DND-41 (cell line): ENCODE measurements at regions not wholly inside any gene's neighbourhood (a gene's known extent, or its start where the extent isn't known, plus 50 kb on each side); places are given as distances from the start of the nearest gene placed in this dataset.

Experiments used
- ATAC-seq: fragments of 200-7000 bp; cut with Tn5 transposase; 3 replicates; pipeline ENCODE4 v1.9.1; 2021; ENCODE audit warnings: low read depth; ENCODE audit not compliant: insufficient read depth
- DNase-seq: peaks from one replicate; pipeline ENCODE4 v3.0.0-alpha.2; 2020
- H2AFZ ChIP-seq: 2 replicates; pipeline ENCODE4 v1.6.0; 2012; ENCODE audit warnings: low read depth, low read length
- H3K27ac ChIP-seq: 2 replicates; pipeline ENCODE4 v1.5.1; 2012; ENCODE audit warnings: low read length, inconsistent platforms
- H3K27me3 ChIP-seq: fragments of 200-600 bp; sonication (generic); 2 replicates; pipeline ENCODE4 v1.6.0; 2012; ENCODE audit warnings: low read length, mild to moderate bottlenecking, inconsistent platforms; ENCODE audit not compliant: insufficient read depth, poor library complexity
- H3K36me3 ChIP-seq: 2 replicates; pipeline ENCODE4 v1.5.1; 2012; ENCODE audit warnings: low read length, inconsistent platforms; ENCODE audit not compliant: insufficient read depth
- H3K4me1 ChIP-seq: 2 replicates; pipeline ENCODE4 v1.5.1; 2012; ENCODE audit warnings: mild to moderate bottlenecking, low read length; ENCODE audit not compliant: insufficient read depth
- H3K4me2 ChIP-seq: 2 replicates; pipeline ENCODE4 v1.6.0; 2012; ENCODE audit warnings: mild to moderate bottlenecking, moderate library complexity, low read length, inconsistent platforms; ENCODE audit not compliant: insufficient read depth
- H3K4me3 ChIP-seq, 2 experiments: fragments of 200-600 bp in 1 of 2; shearing (Covaris generic) in 1 of 2; 2 replicates each; pipeline ENCODE4 v1.5.1; 2012 to 2016; ENCODE audit warnings: inconsistent platforms in 2 of 2, low read length in 2 of 2, mild to moderate bottlenecking in 2 of 2, low read depth in 1 of 2, moderate library complexity in 1 of 2
- H3K79me2 ChIP-seq: 2 replicates; pipeline ENCODE4 v1.6.0; 2012; ENCODE audit warnings: low read length, inconsistent platforms; ENCODE audit not compliant: insufficient read depth
- H3K9ac ChIP-seq: 2 replicates; pipeline ENCODE4 v1.6.0; 2012; ENCODE audit warnings: low read depth, mild to moderate bottlenecking, inconsistent platforms, low read length, moderate library complexity
- H3K9me3 ChIP-seq: 2 replicates; pipeline ENCODE4 v1.5.1; 2012; ENCODE audit warnings: low read length, moderate library complexity, mild to moderate bottlenecking, inconsistent platforms; ENCODE audit not compliant: insufficient read depth, severe bottlenecking
- H4K20me1 ChIP-seq: 2 replicates; pipeline ENCODE4 v1.6.0; 2012; ENCODE audit warnings: low read length; ENCODE audit not compliant: insufficient read depth
- CTCF ChIP-seq: IDR thresholded peaks from 2 replicates; pipeline ENCODE4 v1.5.1; 2012; ENCODE audit warnings: borderline replicate concordance, low read length, moderate library complexity, mild to moderate bottlenecking; ENCODE audit not compliant: poor library complexity, severe bottlenecking; ENCODE audit errors: extremely low read depth
- EZH2 ChIP-seq: IDR thresholded peaks from 3 replicates; pipeline ENCODE4 v1.6.1; 2012; ENCODE audit warnings: borderline replicate concordance, low read depth, mild to moderate bottlenecking, moderate library complexity, low read length, inconsistent platforms; ENCODE audit not compliant: severe bottlenecking

- H3K9ac ChIP-seq = no peak overlapping the region
- DNase-seq = peak; percentile 70
- H3K27ac ChIP-seq = no peak overlapping the region
- no peaks in the 10 kb centered on the region for H3K36me3 ChIP-seq
- no peaks in the 10 kb centered on the region; the same call in 1 of the 2 replicates for H4K20me1 ChIP-seq
- TF ChIP-seq CTCF = no peak
- H3K79me2 ChIP-seq = no peaks in the 10 kb centered on the region
- H3K9me3 ChIP-seq = no peaks in the 10 kb centered on the region
- no peak overlapping the region for H2AFZ ChIP-seq
- H3K27me3 ChIP-seq = peaks cover 10% of the 10 kb centered on the region
- peaks cover 20% of the 10 kb centered on the region for H3K4me1 ChIP-seq
- peak overlapping the region; percentile 46 for H3K4me2 ChIP-seq
- peak; percentile 87 for ATAC-seq
- H3K4me3 ChIP-seq = no peak overlapping the region
Measured at GRCh38 chr13:26914624-26915023, 154.0 kb upstream of the GPR12 start.

DNA sequence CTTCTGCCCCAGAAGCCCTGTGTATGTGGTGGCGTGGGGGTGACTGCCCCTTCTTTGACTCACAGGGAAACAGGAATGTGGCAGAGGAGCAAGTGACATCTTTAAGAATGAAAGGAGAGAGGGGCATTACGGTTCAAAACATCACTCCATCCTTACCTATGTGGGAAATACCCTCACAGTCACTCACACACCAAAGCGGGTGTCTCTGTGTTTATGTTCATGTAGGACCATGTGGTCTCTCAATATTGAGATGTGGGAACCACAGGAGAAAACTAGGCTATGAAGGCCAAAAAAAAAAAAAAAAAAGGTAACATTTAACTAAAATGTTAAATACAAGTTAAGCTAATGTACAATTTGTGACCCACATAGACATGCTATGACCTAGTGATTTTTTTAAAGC is 153.6 kb upstream of the GPR12 start:
- no peak overlapping the region for H3K4me3 ChIP-seq
- H2AFZ ChIP-seq = no peak overlapping the region
- H3K9me3 ChIP-seq = no peaks in the 10 kb centered on the region
- H3K4me2 ChIP-seq = no peak overlapping the region
- ATAC-seq = no peak
- H4K20me1 ChIP-seq = no peaks in the 10 kb centered on the region; the same call in 1 of the 2 replicates
- no peaks in the 10 kb centered on the region for H3K36me3 ChIP-seq
- DNase-seq = no peak
- no peaks in the 10 kb centered on the region for H3K79me2 ChIP-seq
- peaks cover 15% of the 10 kb centered on the region for H3K27me3 ChIP-seq
- TF ChIP-seq CTCF (no peak), EZH2 (no peak)
- H3K9ac ChIP-seq = no peak overlapping the region
- H3K4me1 ChIP-seq = peaks cover 20% of the 10 kb centered on the region
- H3K27ac ChIP-seq = no peak overlapping the region

DNA sequence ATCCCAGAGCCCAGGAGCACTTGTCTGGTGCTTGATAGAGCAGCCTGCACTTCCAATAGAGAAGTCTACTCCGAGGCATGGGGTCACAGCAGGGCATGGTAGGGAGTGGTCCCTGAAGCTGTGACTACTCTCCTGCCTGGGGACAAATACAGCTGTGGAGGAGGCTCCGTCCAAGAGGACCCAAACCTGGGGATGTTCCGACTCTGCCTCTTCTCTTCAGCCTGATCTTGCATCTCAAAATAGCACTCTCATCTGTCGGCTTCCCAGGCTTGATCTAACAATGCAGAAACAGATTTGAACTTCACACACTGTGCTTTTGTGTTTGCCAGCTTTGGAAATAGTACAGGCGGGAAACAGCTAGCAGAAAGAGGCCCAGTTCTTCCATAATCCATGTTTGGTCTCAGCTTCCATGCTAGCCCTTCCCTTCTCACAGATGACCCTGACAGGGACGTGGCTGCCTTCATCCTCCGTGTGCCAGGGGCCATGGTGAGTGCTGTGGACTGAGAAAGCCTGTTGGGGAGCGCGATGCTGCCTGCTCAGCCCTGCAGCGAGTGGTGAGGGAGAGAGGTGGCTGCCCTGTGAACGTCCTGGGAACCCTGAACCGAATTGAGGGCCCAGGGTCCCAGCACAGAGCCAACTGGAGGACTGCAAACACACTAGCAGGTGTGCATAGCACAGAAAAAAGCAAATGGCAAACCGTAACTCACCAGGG is 150.3 kb upstream of the GPR12 start:
- H3K36me3 ChIP-seq = no peaks in the 10 kb centered on the region
- H3K4me3 ChIP-seq = no peak overlapping the region
- ATAC-seq (no peak), DNase-seq (no peak)
- peaks cover 20% of the 10 kb centered on the region for H3K4me1 ChIP-seq
- no peak for TF ChIP-seq EZH2
- no peak for TF ChIP-seq CTCF
- H3K4me2 ChIP-seq = no peak overlapping the region
- H3K27ac ChIP-seq = no peak overlapping the region
- H4K20me1 ChIP-seq = no peaks in the 10 kb centered on the region; the same call in 1 of the 2 replicates
- no peaks in the 10 kb centered on the region for H3K9me3 ChIP-seq
- H3K79me2 ChIP-seq = no peaks in the 10 kb centered on the region
- peaks cover 23% of the 10 kb centered on the region for H3K27me3 ChIP-seq
- H2AFZ ChIP-seq = no peak overlapping the region
- no peak overlapping the region for H3K9ac ChIP-seq

- Histone ChIP-seq H3K27ac (no peak overlapping the region), H3K9ac (no peak overlapping the region), H4K20me1 (no peaks in the 10 kb centered on the region; the same call in 1 of the 2 replicates), H3K4me3 (no peak overlapping the region), H3K36me3 (no peaks in the 10 kb centered on the region), H3K4me2 (no peak overlapping the region), H2AFZ (no peak overlapping the region), H3K27me3 (peaks cover 23% of the 10 kb centered on the region), H3K79me2 (no peaks in the 10 kb centered on the region), H3K9me3 (no peaks in the 10 kb centered on the region), H3K4me1 (peaks cover 6% of the 10 kb centered on the region)
- no peak for ATAC-seq
- DNase-seq = no peak
- no peak for TF ChIP-seq EZH2
- TF ChIP-seq CTCF = no peak
Measured at GRCh38 chr13:26909477-26909876, 148.9 kb upstream of the GPR12 start.
